H9 (cell line): ENCODE measurements at regions not wholly inside any gene's neighbourhood (a gene's known extent, or its start where the extent isn't known, plus 50 kb on each side); places are given as distances from the start of the nearest gene placed in this dataset.

Experiments
- DNase-seq: peaks from one replicate; pipeline ENCODE4 v3.0.0-alpha.2; 2017
- H2AFZ ChIP-seq: one replicate; pipeline ENCODE4 v1.6.1; 2013; ENCODE audit warnings: mild to moderate bottlenecking, low read length, control low read depth, moderate library complexity
- H2AK5ac ChIP-seq: 2 replicates; pipeline ENCODE4 v1.6.1; 2013; ENCODE audit warnings: low read length, control low read depth, mixed read lengths; ENCODE audit not compliant: insufficient read length
- H2BK120ac ChIP-seq: one replicate; pipeline ENCODE4 v1.6.1; 2013; ENCODE audit warnings: low read depth, mild to moderate bottlenecking, low read length, control low read depth, inconsistent platforms; ENCODE audit not compliant: poor library complexity, severe bottlenecking
- H2BK12ac ChIP-seq: 2 replicates; pipeline ENCODE4 v1.6.1; 2013; ENCODE audit warnings: low read length, control low read depth, mixed read lengths, low read depth; ENCODE audit not compliant: insufficient read length
- H2BK15ac ChIP-seq: 2 replicates; pipeline ENCODE4 v1.6.1; 2013; ENCODE audit warnings: low read depth, low read length, control low read depth
- H2BK20ac ChIP-seq: one replicate; pipeline ENCODE4 v1.6.1; 2013; ENCODE audit warnings: low read depth, mild to moderate bottlenecking, low read length, control low read depth, inconsistent platforms; ENCODE audit not compliant: poor library complexity, severe bottlenecking
- H2BK5ac ChIP-seq: 2 replicates; pipeline ENCODE4 v1.6.1; 2013; ENCODE audit warnings: low read length, control low read depth, mixed read lengths; ENCODE audit not compliant: insufficient read length
- H3K14ac ChIP-seq: 2 replicates; pipeline ENCODE4 v1.6.1; 2013; ENCODE audit warnings: low read length, control low read depth; ENCODE audit not compliant: insufficient read depth
- H3K18ac ChIP-seq: 2 replicates; pipeline ENCODE4 v1.6.1; 2013; ENCODE audit warnings: low read depth, mild to moderate bottlenecking, mixed read lengths, low read length, control low read depth; ENCODE audit not compliant: insufficient read length
- H3K23ac ChIP-seq: 2 replicates; pipeline ENCODE4 v1.6.1; 2013; ENCODE audit warnings: low read length, control low read depth, mixed read lengths, low read depth; ENCODE audit not compliant: insufficient read length
- H3K23me2 ChIP-seq: 2 replicates; pipeline ENCODE4 v1.6.1; 2013; ENCODE audit warnings: low read depth, mild to moderate bottlenecking, mixed read lengths, low read length, control low read depth; ENCODE audit not compliant: insufficient read length, poor library complexity, severe bottlenecking
- H3K27ac ChIP-seq: 2 replicates; pipeline ENCODE4 v1.5.1; 2013; ENCODE audit warnings: low read length, control low read depth, mixed read lengths, low read depth; ENCODE audit not compliant: insufficient read length
- H3K27me3 ChIP-seq: 2 replicates; pipeline ENCODE4 v1.6.1; 2013; ENCODE audit warnings: low read length, control low read depth, inconsistent platforms; ENCODE audit not compliant: insufficient read depth
- H3K4ac ChIP-seq: 2 replicates; pipeline ENCODE4 v1.6.1; 2013; ENCODE audit warnings: low read depth, mild to moderate bottlenecking, control low read depth, inconsistent platforms, low read length, moderate library complexity
- H3K4me1 ChIP-seq: 2 replicates; pipeline ENCODE4 v1.6.1; 2013; ENCODE audit warnings: low read length, control low read depth, inconsistent platforms; ENCODE audit not compliant: insufficient read depth
- H3K4me2 ChIP-seq: 2 replicates; pipeline ENCODE4 v1.6.1; 2013; ENCODE audit warnings: low read length, control low read depth, mixed read lengths; ENCODE audit not compliant: insufficient read length, insufficient read depth
- H3K56ac ChIP-seq: 2 replicates; pipeline ENCODE4 v1.6.1; 2013; ENCODE audit warnings: low read depth, mild to moderate bottlenecking, mixed read lengths, low read length, control low read depth; ENCODE audit not compliant: insufficient read length
- H3K79me1 ChIP-seq: 2 replicates; pipeline ENCODE4 v1.6.1; 2013; ENCODE audit warnings: low read depth, mild to moderate bottlenecking, moderate library complexity, low read length, control low read depth, inconsistent platforms; ENCODE audit not compliant: insufficient read depth, poor library complexity, severe bottlenecking
- H3K79me2 ChIP-seq: 2 replicates; pipeline ENCODE4 v1.6.1; 2013; ENCODE audit warnings: low read length, control low read depth, inconsistent platforms; ENCODE audit not compliant: insufficient read depth
- H3K9ac ChIP-seq: 2 replicates; pipeline ENCODE4 v1.6.1; 2013; ENCODE audit warnings: low read length, control low read depth, mixed read lengths; ENCODE audit not compliant: insufficient read length; ENCODE audit errors: extremely low read depth
- H3K9me3 ChIP-seq: one replicate; pipeline ENCODE4 v1.6.1; 2013; ENCODE audit warnings: low read depth, low read length, inconsistent platforms; ENCODE audit not compliant: control insufficient read depth
- H3T11ph ChIP-seq: one replicate; pipeline ENCODE4 v1.6.1; 2013; ENCODE audit warnings: mild to moderate bottlenecking, low read length, control low read depth, inconsistent platforms
- H4K20me1 ChIP-seq: one replicate; pipeline ENCODE4 v1.6.1; 2013; ENCODE audit not compliant: control insufficient read depth, insufficient read length, insufficient read depth
- H4K5ac ChIP-seq: 2 replicates; pipeline ENCODE4 v1.6.1; 2013; ENCODE audit warnings: low read depth, mild to moderate bottlenecking, mixed read lengths, low read length, control low read depth; ENCODE audit not compliant: insufficient read length
- H4K8ac ChIP-seq: replicated peaks from 2 replicates; pipeline ENCODE4 v1.6.1; 2013; ENCODE audit warnings: low read length, control low read depth, mixed read lengths, low read depth; ENCODE audit not compliant: insufficient read length
- H4K91ac ChIP-seq: 2 replicates; pipeline ENCODE4 v1.6.1; 2013; ENCODE audit warnings: low read depth, mild to moderate bottlenecking, moderate library complexity, mixed read lengths, low read length, control low read depth; ENCODE audit not compliant: insufficient read length
- H3K27ac Mint-ChIP-seq, 3 experiments: 2 replicates in 2 of 3; 3 replicates in 1 of 3; pipeline ENCODE4 v1.8.0; 2020 to 2021; ENCODE audit warnings: mixed read lengths in 3 of 3, mild to moderate bottlenecking in 1 of 3, moderate library complexity in 1 of 3
- H3K27me3 Mint-ChIP-seq: 2 replicates; pipeline ENCODE4 v1.8.0; 2021; ENCODE audit warnings: low read depth, mild to moderate bottlenecking, moderate library complexity, mixed read lengths
- H3K36me3 Mint-ChIP-seq, 3 experiments: 2 replicates in 2 of 3; 3 replicates in 1 of 3; pipeline ENCODE4 v1.8.0; 2020 to 2021; ENCODE audit warnings: low read depth in 3 of 3, mixed read lengths in 3 of 3; ENCODE audit not compliant: insufficient read depth in 1 of 3
- H3K4me1 Mint-ChIP-seq, 2 experiments: 2 replicates each; pipeline ENCODE4 v1.8.0; 2020; ENCODE audit warnings: mixed read lengths in 2 of 2
- H3K4me3 Mint-ChIP-seq, 2 experiments: 2 replicates in 1 of 2; 3 replicates in 1 of 2; pipeline ENCODE4 v1.8.0; 2020 to 2021; ENCODE audit warnings: mild to moderate bottlenecking in 2 of 2, mixed read lengths in 2 of 2, moderate library complexity in 1 of 2
- H3K9me3 Mint-ChIP-seq, 2 experiments: 2 replicates in 1 of 2; 3 replicates in 1 of 2; pipeline ENCODE4 v1.8.0; 2020; ENCODE audit warnings: mild to moderate bottlenecking in 2 of 2, mixed read lengths in 2 of 2, moderate library complexity in 1 of 2
- CTCF ChIP-seq: fragments of 200-600 bp; sonication (generic); conservative IDR thresholded peaks from 3 replicates; pipeline ENCODE4 v1.8.0; 2021; ENCODE audit warnings: antibody characterized with exemption, mild to moderate bottlenecking
- WGBS: extraction: QIAGEN DNeasy Blood & Tissue Kit; methylation state at CpG from one replicate; pipeline ENCODE4 v1.1.7; 2013; ENCODE audit warnings: missing lambda C conversion rate, low lambda C conversion rate, mixed read lengths; ENCODE audit not compliant: insufficient read length; ENCODE audit errors: extremely low coverage; 5-methylcytosine and 5-hydroxymethylcytosine counted together

GRCh38 chr1:43008115-43009060, 49.7 kb upstream of the SLC2A1 start:
- H3K9ac ChIP-seq = peak overlapping the region; percentile 71
- peak overlapping the region; percentile 93 for H2BK5ac ChIP-seq
- Mint-ChIP-seq H3K4me3 (peak overlapping the region; percentile 57 to 73), H3K36me3 (peaks cover 0 to 1% (median 0%) of the 10 kb centered on the region in 3 experiments; a peak in 1 of 7 replicates), H3K27ac (peak overlapping the region; percentile 99 to 100 (median 100)), H3K4me1 (peaks cover 58% of the 10 kb centered on the region in 2 experiments), H3K27me3 (no peaks in the 10 kb centered on the region; the same call in 1 of the 2 replicates), H3K9me3 (no peaks in the 10 kb centered on the region)
- WGBS = no CpG with 5 or more reads among the region's 30 CpGs
- H3K9me3 ChIP-seq = no peaks in the 10 kb centered on the region
- peak overlapping the region; percentile 99 for H4K91ac ChIP-seq
- H3K56ac ChIP-seq = peak overlapping the region; percentile 59
- H3K4me1 ChIP-seq = peaks cover 10% of the 10 kb centered on the region; the same call in 1 of the 2 replicates
- no peaks in the 10 kb centered on the region for H3K79me2 ChIP-seq
- H2AFZ ChIP-seq = no peak overlapping the region
- H2BK12ac ChIP-seq = peak overlapping the region; percentile 99
- peak overlapping the region; percentile 27 for H3K4me2 ChIP-seq
- peak overlapping the region; percentile 74 for H3T11ph ChIP-seq
- no peaks in the 10 kb centered on the region for H3K79me1 ChIP-seq
- H3K4ac ChIP-seq = peak overlapping the region; percentile 99
- H4K5ac ChIP-seq = peak overlapping the region; percentile 98
- no peak overlapping the region for H4K8ac ChIP-seq
- H3K27ac ChIP-seq = peak overlapping the region; percentile 99
- peaks cover 6% of the 10 kb centered on the region for H3K23me2 ChIP-seq
- H2BK120ac ChIP-seq = peak overlapping the region; percentile 97
- no peaks in the 10 kb centered on the region for H4K20me1 ChIP-seq
- no peak overlapping the region for H2BK20ac ChIP-seq
- H3K27me3 ChIP-seq = no peaks in the 10 kb centered on the region
- H3K18ac ChIP-seq = peak overlapping the region; percentile 98
- H3K14ac ChIP-seq = peak overlapping the region; percentile 98
- peak overlapping the region; percentile 75 for H2AK5ac ChIP-seq
- peak; percentile 100 for DNase-seq
- no peak overlapping the region for H3K23ac ChIP-seq
- peak; percentile 48; the same call in 2 of the 3 replicates for TF ChIP-seq CTCF
- no peak overlapping the region for H2BK15ac ChIP-seq
